ENCODE measurements at regions not wholly inside any gene's neighbourhood (a gene's known extent, or its start where the extent isn't known, plus 50 kb on each side); places are given as distances from the start of the nearest gene placed in this dataset.

GRCh38 chr12:61137677-61138414 is 1122.4 kb upstream of the USP15 start:
- TF ChIP-seq CTCF (IDR thresholded peaks at IDR 0.05) (no peak), POLR2A (IDR thresholded peaks at IDR 0.05) (no peak)
